Endothelial cell of umbilical vein (primary cell): ENCODE measurements at regions not wholly inside any gene's neighbourhood (a gene's known extent, or its start where the extent isn't known, plus 50 kb on each side); places are given as distances from the start of the nearest gene placed in this dataset.

ENCODE experiments used
- BruUV-seq: library from RNA; stranded (reverse); fragments of 400-500 nt; replicated peaks from 2 replicates; lab custom pipeline; 2021; lab: Mats Ljungman, UMichigan
- CTCF ChIA-PET: fragments of 300-600, 350-600 bp; sonication (Branson Sonifier 250); formaldehyde crosslinking; loops from one replicate; lab custom pipeline; 2021; ENCODE audit warnings: antibody characterized with exemption, inconsistent platforms; lab: Charles Lee
- POLR2A ChIA-PET: fragments of 300-600, 350-600 bp; sonication (Branson Sonifier 250); formaldehyde crosslinking; loops from one replicate; lab custom pipeline; 2021; ENCODE audit warnings: antibody characterized with exemption, inconsistent platforms; lab: Charles Lee
- DNase-seq: peaks from one replicate; pipeline ENCODE4 v3.0.0-alpha.2; 2011; ENCODE audit warnings: low read depth, low spot score
- FAIRE-seq: peaks from 2 replicates; lab custom pipeline; 2011; peaks lifted over from hg19 to GRCh38; lab: Jason Lieb, UNC
- H2AFZ ChIP-seq: 2 replicates; pipeline ENCODE4 v1.6.0; 2012; ENCODE audit warnings: low read depth, low read length, control low read depth, inconsistent platforms
- H3K27ac ChIP-seq: 2 replicates; pipeline ENCODE4 v1.5.1; 2011; ENCODE audit warnings: low read depth, mild to moderate bottlenecking, control low read depth, low read length, moderate library complexity; ENCODE audit not compliant: insufficient read depth
- H3K27me3 ChIP-seq, 2 experiments: 2 replicates each; pipeline versions ENCODE4 v1.6.0 to v1.6.1; 2011; ENCODE audit warnings: low read length in 2 of 2, mixed read lengths in 1 of 2; ENCODE audit not compliant: control insufficient read depth in 2 of 2, insufficient read depth in 2 of 2
- H3K36me3 ChIP-seq, 2 experiments: 2 replicates in 1 of 2; 3 replicates in 1 of 2; pipeline ENCODE4 v1.5.1; 2011; ENCODE audit warnings: low read length in 2 of 2, mild to moderate bottlenecking in 1 of 2, moderate library complexity in 1 of 2; ENCODE audit not compliant: control insufficient read depth in 2 of 2, insufficient read depth in 2 of 2; ENCODE audit errors: extremely low read depth in 1 of 2
- H3K4me1 ChIP-seq: 3 replicates; pipeline ENCODE4 v1.5.1; 2011; ENCODE audit warnings: mild to moderate bottlenecking, low read length; ENCODE audit not compliant: control insufficient read depth, insufficient read depth; ENCODE audit errors: extremely low read depth
- H3K4me2 ChIP-seq: 2 replicates; pipeline ENCODE4 v1.6.1; 2011; ENCODE audit warnings: low read length, control low read depth, mixed read lengths; ENCODE audit not compliant: insufficient read depth
- H3K4me3 ChIP-seq, 3 experiments: fragments of 200-600 bp in 1 of 3; sonication (generic), shearing (Covaris generic) in 1 of 3; replicated peaks in 1 of 3; 2 replicates each; pipeline ENCODE4 v1.5.1; 2011 to 2016; ENCODE audit warnings: control low read depth in 3 of 3, low read length in 3 of 3, mild to moderate bottlenecking in 2 of 3, inconsistent platforms in 1 of 3, low read depth in 1 of 3, moderate library complexity in 1 of 3; ENCODE audit not compliant: insufficient read depth in 1 of 3
- H3K79me2 ChIP-seq: 2 replicates; pipeline ENCODE4 v1.6.0; 2012; ENCODE audit warnings: low read length, inconsistent platforms; ENCODE audit not compliant: control insufficient read depth, insufficient read depth
- H3K9ac ChIP-seq: replicated peaks from 2 replicates; pipeline ENCODE3; 2011; ENCODE audit warnings: low read length, control low read depth; ENCODE audit not compliant: insufficient read depth; ENCODE audit errors: extremely low read depth
- H3K9me1 ChIP-seq: replicated peaks from 3 replicates; pipeline ENCODE4 v1.6.0; 2011; ENCODE audit warnings: mild to moderate bottlenecking, low read length; ENCODE audit not compliant: control insufficient read depth, insufficient read depth; ENCODE audit errors: extremely low read depth
- H3K9me3 ChIP-seq: replicated peaks from 2 replicates; pipeline ENCODE4 v1.5.1; 2012; ENCODE audit warnings: low read length, inconsistent platforms; ENCODE audit not compliant: control insufficient read depth, insufficient read depth
- H4K20me1 ChIP-seq: replicated peaks from 2 replicates; pipeline ENCODE3; 2011; ENCODE audit warnings: mild to moderate bottlenecking, low read length; ENCODE audit not compliant: control insufficient read depth, insufficient read depth; ENCODE audit errors: extremely low read depth
- EZH2 ChIP-seq: IDR thresholded peaks from 2 replicates; pipeline ENCODE4 v1.6.1; 2012; ENCODE audit warnings: borderline replicate concordance, low read depth, mild to moderate bottlenecking, moderate library complexity, low read length, inconsistent platforms; ENCODE audit not compliant: severe bottlenecking
- FOS ChIP-seq: IDR thresholded peaks from 2 replicates; pipeline ENCODE4 v1.6.1; 2011; ENCODE audit warnings: mild to moderate bottlenecking, low read length, moderate library complexity, borderline replicate concordance; ENCODE audit not compliant: insufficient read depth
- GATA2 ChIP-seq: IDR thresholded peaks from 2 replicates; pipeline ENCODE4 v1.7.0; 2011; ENCODE audit warnings: low read depth, mild to moderate bottlenecking, moderate library complexity, mixed read lengths, low read length; ENCODE audit not compliant: insufficient read length, insufficient read depth
- JUN ChIP-seq: IDR thresholded peaks from 2 replicates; pipeline ENCODE4 v1.6.1; 2011; ENCODE audit warnings: borderline replicate concordance, low read depth; ENCODE audit not compliant: insufficient read length, insufficient read depth
- MYC ChIP-seq: IDR thresholded peaks from one replicate; pipeline ENCODE4 v1.6.1; 2011; ENCODE audit warnings: mild to moderate bottlenecking, low read depth, low read length
- POLR2A ChIP-seq: IDR thresholded peaks from 2 replicates; pipeline ENCODE4 v1.6.1; 2012; ENCODE audit warnings: low read depth, mild to moderate bottlenecking, control low read depth, low read length
- POLR2AphosphoS5 ChIP-seq: IDR thresholded peaks from 2 replicates; pipeline ENCODE4 v1.6.1; 2012; ENCODE audit warnings: low read depth, mild to moderate bottlenecking, control low read depth, low read length, moderate library complexity; ENCODE audit not compliant: insufficient read depth
- dilution Hi-C: fragments of 300-500 bp; cut with MboI; formaldehyde crosslinking; loops from one replicate; pipeline ENCODE4 v1.15.0; 2019; ENCODE audit warnings: low sequenced_read_pairs; ENCODE audit not compliant: extremely low pct_ligation_motif_present
- intact Hi-C: fragments of 100-400 bp; cut with micrococcal nuclease; formaldehyde crosslinking; loops from one replicate; pipeline ENCODE4 v1.10.0; 2022
- TF ChIP-seq, protein P1 (sequence below): IDR thresholded peaks from 2 replicates; pipeline ENCODE4 v1.6.1; 2011; ENCODE audit not compliant: insufficient read depth, insufficient read length
- TF ChIP-seq, protein P2 (sequence below), 2 donors: IDR thresholded peaks; 1 replicate in 1 of 2; 2 replicates in 1 of 2; pipeline ENCODE4 v1.5.1; 2011; ENCODE audit warnings: low read length in 2 of 2, mild to moderate bottlenecking in 2 of 2, moderate library complexity in 2 of 2, control low read depth in 1 of 2, inconsistent platforms in 1 of 2, low read depth in 1 of 2; ENCODE audit not compliant: insufficient read depth in 1 of 2; ENCODE audit errors: extremely low read depth in 1 of 2

DNA sequence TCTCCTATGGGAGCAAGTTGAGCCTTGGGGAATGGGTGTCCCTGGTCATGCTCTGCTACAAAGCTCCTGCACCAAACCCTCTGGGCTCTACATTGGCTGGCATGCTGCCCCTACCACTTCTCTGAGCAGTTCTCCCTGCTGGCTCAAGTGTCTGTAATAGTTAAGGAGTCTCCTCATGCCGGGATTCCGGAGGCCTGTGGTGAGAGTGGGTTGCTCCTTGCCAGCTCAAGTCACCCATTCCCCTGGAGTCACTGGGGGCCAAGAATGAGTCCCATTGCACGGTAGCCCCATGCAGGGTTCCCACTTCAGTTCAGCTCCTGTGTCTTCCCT is 173.9 kb downstream of the PRDM13 start:
- Histone ChIP-seq H3K4me2 (no peak overlapping the region), H3K9me3 (no peaks in the 10 kb centered on the region), H3K4me1 (no peaks in the 10 kb centered on the region), H4K20me1 (no peaks in the 10 kb centered on the region), H3K4me3 (no peak overlapping the region), H3K9me1 (no peaks in the 10 kb centered on the region), H3K36me3 (no peaks in the 10 kb centered on the region), H3K9ac (no peak overlapping the region), H3K27me3 (peaks cover 0 to 2% of the 10 kb centered on the region in 2 experiments), H3K27ac (no peak overlapping the region), H2AFZ (no peak overlapping the region), H3K79me2 (no peaks in the 10 kb centered on the region)
- DNase-seq (no peak), FAIRE-seq (no peak)
- CTCF ChIA-PET, result no interaction called here
- TF ChIP-seq FOS (no peak), POLR2AphosphoS5 (no peak), JUN (no peak), MYC (no peak), EZH2 (no peak), POLR2A (no peak), GATA2 (no peak)
- TF ChIP-seq, protein P1, sequence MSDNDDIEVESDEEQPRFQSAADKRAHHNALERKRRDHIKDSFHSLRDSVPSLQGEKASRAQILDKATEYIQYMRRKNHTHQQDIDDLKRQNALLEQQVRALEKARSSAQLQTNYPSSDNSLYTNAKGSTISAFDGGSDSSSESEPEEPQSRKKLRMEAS, result no peak
- TF ChIP-seq, protein P2, sequence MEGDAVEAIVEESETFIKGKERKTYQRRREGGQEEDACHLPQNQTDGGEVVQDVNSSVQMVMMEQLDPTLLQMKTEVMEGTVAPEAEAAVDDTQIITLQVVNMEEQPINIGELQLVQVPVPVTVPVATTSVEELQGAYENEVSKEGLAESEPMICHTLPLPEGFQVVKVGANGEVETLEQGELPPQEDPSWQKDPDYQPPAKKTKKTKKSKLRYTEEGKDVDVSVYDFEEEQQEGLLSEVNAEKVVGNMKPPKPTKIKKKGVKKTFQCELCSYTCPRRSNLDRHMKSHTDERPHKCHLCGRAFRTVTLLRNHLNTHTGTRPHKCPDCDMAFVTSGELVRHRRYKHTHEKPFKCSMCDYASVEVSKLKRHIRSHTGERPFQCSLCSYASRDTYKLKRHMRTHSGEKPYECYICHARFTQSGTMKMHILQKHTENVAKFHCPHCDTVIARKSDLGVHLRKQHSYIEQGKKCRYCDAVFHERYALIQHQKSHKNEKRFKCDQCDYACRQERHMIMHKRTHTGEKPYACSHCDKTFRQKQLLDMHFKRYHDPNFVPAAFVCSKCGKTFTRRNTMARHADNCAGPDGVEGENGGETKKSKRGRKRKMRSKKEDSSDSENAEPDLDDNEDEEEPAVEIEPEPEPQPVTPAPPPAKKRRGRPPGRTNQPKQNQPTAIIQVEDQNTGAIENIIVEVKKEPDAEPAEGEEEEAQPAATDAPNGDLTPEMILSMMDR (IDR thresholded peaks at IDR 0.05; ENCODE audit: extremely low read depth in 1 of 2, insufficient read depth in 1 of 2, low read depth in 1 of 2, low read length in 2 of 2), result no peak
- POLR2A ChIA-PET, result no interaction called here
- BruUV-seq, result no TSS peak
- intact Hi-C loops, result no loop called here
- dilution Hi-C loops, result no loop called here
